ENCODE measurements at regions not wholly inside any gene's neighbourhood (a gene's known extent, or its start where the extent isn't known, plus 50 kb on each side); places are given as distances from the start of the nearest gene placed in this dataset.

DNA sequence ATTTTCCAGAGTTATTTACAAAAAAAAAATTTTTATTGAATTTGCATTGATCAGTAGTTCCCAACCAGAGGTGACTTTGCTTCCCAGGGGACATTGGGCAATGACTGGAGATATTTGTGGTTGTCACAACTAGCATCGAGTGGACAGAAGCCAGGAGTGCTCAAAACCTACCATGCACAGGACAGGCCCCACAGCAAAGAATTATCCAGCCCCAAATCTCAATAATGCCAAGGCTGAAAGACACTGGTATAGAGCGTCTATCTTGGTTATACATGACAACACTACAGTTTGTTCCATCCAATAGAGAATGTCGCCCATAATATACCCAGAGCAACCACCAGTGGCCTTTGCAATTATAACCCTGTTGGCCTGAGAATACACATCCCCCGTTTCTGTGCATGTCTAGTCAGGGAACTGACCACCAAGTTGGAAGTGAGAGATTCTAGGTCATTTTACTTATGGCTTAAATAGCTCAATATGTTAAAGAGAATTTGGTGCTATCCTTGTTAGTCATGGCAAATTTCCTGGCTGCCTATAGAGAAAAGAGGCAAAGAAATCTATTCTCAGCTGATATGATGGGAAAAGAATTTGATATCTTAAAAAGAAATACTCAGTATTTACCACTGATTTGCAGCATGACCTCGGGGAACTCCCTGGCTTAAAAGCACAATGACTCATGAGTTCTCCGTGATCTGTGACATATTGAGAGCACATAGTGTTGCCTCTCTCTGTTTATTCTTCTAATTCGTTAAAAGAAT, 76.0 kb upstream of the ADTRP start:
- TF ChIP-seq POLR2AphosphoS5 (IDR thresholded peaks at IDR 0.05; ENCODE audit: low read depth, low read length) = no peak
- TF ChIP-seq REST (IDR thresholded peaks at IDR 0.05; ENCODE audit: insufficient read depth in 1 of 2, low read depth in 2 of 2, low read length in 2 of 2) = no peak
